ENCODE measurements at regions not wholly inside any gene's neighbourhood (a gene's known extent, or its start where the extent isn't known, plus 50 kb on each side); places are given as distances from the start of the nearest gene placed in this dataset.

GRCh38 chr3:124223853-124224252 lies 231.9 kb upstream of the ROPN1 start:
- H3K4me3 ChIP-seq (ENCODE audit: low read length) = no peak overlapping the region
- H3K79me2 ChIP-seq (ENCODE audit: low read length) = no peaks in the 10 kb centered on the region
- H2AFZ ChIP-seq (ENCODE audit: low read length) = no peak overlapping the region
- H3K9me2 ChIP-seq (replicated peaks; ENCODE audit: insufficient read depth, low read length) = no peaks in the 10 kb centered on the region
- H3K27ac ChIP-seq (ENCODE audit: low read length) = no peak overlapping the region
- no peaks in the 10 kb centered on the region for H3K36me3 ChIP-seq (replicated peaks; ENCODE audit: insufficient read depth, low read length)
- H3K4me2 ChIP-seq (ENCODE audit: low read depth, low read length) = no peak overlapping the region
- no peaks in the 10 kb centered on the region for H4K20me1 ChIP-seq (ENCODE audit: insufficient read depth, low read length)
- no peak for DNase-seq
- H3K4me1 ChIP-seq (ENCODE audit: low read length) = no peaks in the 10 kb centered on the region
- no peak overlapping the region for H3K9ac ChIP-seq (ENCODE audit: low read length)
- TF ChIP-seq EZH2phosphoT487 (IDR thresholded peaks at IDR 0.05; ENCODE audit: low read length) (no peak), EZH2 (optimal IDR thresholded peaks at IDR 0.05; ENCODE audit: low read depth, low read length) (no peak), CTCF (IDR thresholded peaks at IDR 0.05; ENCODE audit: low read length) (no peak)
- H3F3A ChIP-seq (ENCODE audit: insufficient read depth, low read length) = no peaks in the 10 kb centered on the region
- H3K9me3 ChIP-seq (replicated peaks; ENCODE audit: insufficient read depth, low read length) = no peaks in the 10 kb centered on the region
- H3K27me3 ChIP-seq (replicated peaks; ENCODE audit: insufficient read depth, low read length) = no peaks in the 10 kb centered on the region

- H3K79me2 ChIP-seq (ENCODE audit: low read length) = no peaks in the 10 kb centered on the region
- no peaks in the 10 kb centered on the region for H3F3A ChIP-seq (ENCODE audit: insufficient read depth, low read length)
- no peaks in the 10 kb centered on the region for H3K4me1 ChIP-seq (ENCODE audit: low read length)
- H3K9ac ChIP-seq (ENCODE audit: low read length) = no peak overlapping the region
- H3K4me3 ChIP-seq (ENCODE audit: low read length) = no peak overlapping the region
- H3K36me3 ChIP-seq (replicated peaks; ENCODE audit: insufficient read depth, low read length) = no peaks in the 10 kb centered on the region
- no peaks in the 10 kb centered on the region for H3K9me2 ChIP-seq (replicated peaks; ENCODE audit: insufficient read depth, low read length)
- no peak for DNase-seq
- no peak overlapping the region for H3K4me2 ChIP-seq (ENCODE audit: low read depth, low read length)
- H3K9me3 ChIP-seq (replicated peaks; ENCODE audit: insufficient read depth, low read length) = no peaks in the 10 kb centered on the region
- no peaks in the 10 kb centered on the region for H3K27me3 ChIP-seq (replicated peaks; ENCODE audit: insufficient read depth, low read length)
- no peak overlapping the region for H2AFZ ChIP-seq (ENCODE audit: low read length)
- no peak overlapping the region for H3K27ac ChIP-seq (ENCODE audit: low read length)
- no peak for TF ChIP-seq EZH2 (optimal IDR thresholded peaks at IDR 0.05; ENCODE audit: low read depth, low read length)
- no peak for TF ChIP-seq CTCF (IDR thresholded peaks at IDR 0.05; ENCODE audit: low read length)
- TF ChIP-seq EZH2phosphoT487 (IDR thresholded peaks at IDR 0.05; ENCODE audit: low read length) = no peak
- H4K20me1 ChIP-seq (ENCODE audit: insufficient read depth, low read length) = no peaks in the 10 kb centered on the region
These were observed 235.3 kb upstream of the ROPN1 start for GRCh38 chr3:124227150-124227630.

- H3K9me2 ChIP-seq (replicated peaks; ENCODE audit: insufficient read depth, low read length) = no peaks in the 10 kb centered on the region
These were observed 237.5 kb upstream of the ROPN1 start for GRCh38 chr3:124229420-124229819.

More at GRCh38 chr3:124229420-124229819, 237.5 kb upstream of the ROPN1 start:
- no peak for DNase-seq
- no peak overlapping the region for H3K27ac ChIP-seq (ENCODE audit: low read length)
- TF ChIP-seq EZH2phosphoT487 (IDR thresholded peaks at IDR 0.05; ENCODE audit: low read length) (no peak), CTCF (IDR thresholded peaks at IDR 0.05; ENCODE audit: low read length) (no peak)
- no peak overlapping the region for H3K4me2 ChIP-seq (ENCODE audit: low read depth, low read length)
- no peaks in the 10 kb centered on the region for H3K4me1 ChIP-seq (ENCODE audit: low read length)
- H3F3A ChIP-seq (ENCODE audit: insufficient read depth, low read length) = no peaks in the 10 kb centered on the region
- H3K79me2 ChIP-seq (ENCODE audit: low read length) = no peaks in the 10 kb centered on the region
- no peak overlapping the region for H3K4me3 ChIP-seq (ENCODE audit: low read length)
- no peak overlapping the region for H3K9ac ChIP-seq (ENCODE audit: low read length)
- no peaks in the 10 kb centered on the region for H3K27me3 ChIP-seq (replicated peaks; ENCODE audit: insufficient read depth, low read length)
- H3K36me3 ChIP-seq (replicated peaks; ENCODE audit: insufficient read depth, low read length) = no peaks in the 10 kb centered on the region
- no peak overlapping the region for H2AFZ ChIP-seq (ENCODE audit: low read length)
- no peaks in the 10 kb centered on the region for H3K9me3 ChIP-seq (replicated peaks; ENCODE audit: insufficient read depth, low read length)
- no peaks in the 10 kb centered on the region for H4K20me1 ChIP-seq (ENCODE audit: insufficient read depth, low read length)
